HCT116 (cell line): ENCODE measurements at regions not wholly inside any gene's neighbourhood (a gene's known extent, or its start where the extent isn't known, plus 50 kb on each side); places are given as distances from the start of the nearest gene placed in this dataset.

ENCODE experiments used
- ATAC-seq: fragments of 200-7000 bp; cut with Tn5 transposase; 2 replicates; pipeline ENCODE4 v1.9.1; 2020; ENCODE audit warnings: mild to moderate bottlenecking, moderate library complexity
- BruUV-seq: library from RNA; stranded (reverse); fragments of 400-500 nt; replicated peaks from 2 replicates; lab custom pipeline; 2021; lab: Mats Ljungman, UMichigan
- CTCF ChIA-PET: fragments of 300-600 bp; sonication (Branson Sonifier 250); formaldehyde crosslinking; loops from one replicate; lab custom pipeline; 2021; ENCODE audit warnings: antibody characterized with exemption; lab: Charles Lee
- POLR2A ChIA-PET: fragments of 300-600, 350-600 bp; sonication (Branson Sonifier 250); formaldehyde crosslinking; loops from one replicate; lab custom pipeline; 2021; ENCODE audit warnings: antibody characterized with exemption; lab: Charles Lee
- RAD21 ChIA-PET, 2 experiments: fragments of 300-600 bp; sonication (Branson Sonifier 250); formaldehyde crosslinking; loops; one replicate each; lab custom pipeline; 2023; ENCODE audit warnings: low total read pairs in 2 of 2; ENCODE audit not compliant: uncharacterized antibody in 2 of 2, unreplicated experiment in 2 of 2, low non-redundant PET in 1 of 2; lab: Charles Lee
- DNase-seq: peaks from one replicate; pipeline ENCODE4 v3.0.0-alpha.2; 2010; ENCODE audit warnings: low read depth, low spot score
- H2AFZ ChIP-seq: fragments of 200-600 bp; shearing (Covaris generic), sonication (generic); 2 replicates; pipeline ENCODE4 v1.6.1; 2017; ENCODE audit warnings: low read depth, mixed run types, mixed read lengths, antibody characterized with exemption, low read length; ENCODE audit not compliant: poor library complexity, severe bottlenecking
- H3K27ac ChIP-seq: 2 replicates; pipeline ENCODE4 v1.5.1; 2012; ENCODE audit warnings: low read depth, low read length
- H3K27me3 ChIP-seq: fragments of 200-600 bp; sonication (generic); 2 replicates; pipeline ENCODE4 v1.6.1; 2016; ENCODE audit warnings: mixed run types, low read length, mixed read lengths; ENCODE audit not compliant: insufficient read depth
- H3K36me3 ChIP-seq, 2 experiments: fragments of 200-500 bp in 1 of 2; fragments of 200-600 bp in 1 of 2; sonication (Bioruptor generic) in 1 of 2; sonication (generic) in 1 of 2; 2 replicates each; pipeline versions ENCODE4 v1.5.1 to v1.6.1; 2014 to 2016; ENCODE audit warnings: low read length in 2 of 2, inconsistent platforms in 1 of 2, mixed read lengths in 1 of 2, mixed run types in 1 of 2; ENCODE audit not compliant: insufficient read depth in 2 of 2, control insufficient read depth in 1 of 2
- H3K4me1 ChIP-seq, 2 experiments: fragments of 200-600 bp in 1 of 2; sonication (generic) in 1 of 2; 2 replicates each; pipeline versions ENCODE4 v1.5.1 to v1.6.1; 2012 to 2017; ENCODE audit warnings: low read length in 2 of 2, inconsistent platforms in 1 of 2, mild to moderate bottlenecking in 1 of 2, mixed read lengths in 1 of 2, mixed run types in 1 of 2, moderate library complexity in 1 of 2; ENCODE audit not compliant: insufficient read depth in 2 of 2, control insufficient read depth in 1 of 2
- H3K4me2 ChIP-seq: fragments of 200-600 bp; sonication (generic); 2 replicates; pipeline ENCODE4 v1.6.1; 2017; ENCODE audit warnings: mixed run types, low read length, mixed read lengths
- H3K4me3 ChIP-seq, 2 experiments: fragments of 200-600 bp in 1 of 2; sonication (generic) in 1 of 2; replicated peaks in 1 of 2; 2 replicates each; pipeline ENCODE4 v1.5.1; 2011 to 2016; ENCODE audit warnings: low read length in 2 of 2, control low read depth in 1 of 2, low read depth in 1 of 2, mild to moderate bottlenecking in 1 of 2, mixed read lengths in 1 of 2, mixed run types in 1 of 2
- H3K79me2 ChIP-seq: fragments of 200-600 bp; sonication (generic); 2 replicates; pipeline ENCODE4 v1.6.1; 2017; ENCODE audit warnings: mild to moderate bottlenecking, mixed run types, low read length, moderate library complexity, mixed read lengths; ENCODE audit not compliant: insufficient read depth
- H3K9ac ChIP-seq: fragments of 200-600 bp; sonication (generic); 2 replicates; pipeline ENCODE4 v1.6.1; 2016; ENCODE audit warnings: low read length, mixed read lengths
- H3K9me2 ChIP-seq: fragments of 200-600 bp; sonication (generic), shearing (Covaris generic); 2 replicates; pipeline ENCODE4 v1.6.1; 2017; ENCODE audit warnings: mixed run types, mild to moderate bottlenecking, moderate library complexity; ENCODE audit not compliant: insufficient read depth
- H3K9me3 ChIP-seq, 2 experiments: fragments of 200-500 bp in 1 of 2; fragments of 200-600 bp in 1 of 2; sonication (Bioruptor generic) in 1 of 2; sonication (generic) in 1 of 2; 2 replicates each; pipeline ENCODE4 v1.6.1; 2014 to 2017; ENCODE audit warnings: low read length in 2 of 2, mixed read lengths in 2 of 2, inconsistent platforms in 1 of 2, low read depth in 1 of 2, mild to moderate bottlenecking in 1 of 2, mixed run types in 1 of 2, moderate library complexity in 1 of 2; ENCODE audit not compliant: control insufficient read depth in 1 of 2, insufficient read depth in 1 of 2
- H4K20me1 ChIP-seq: fragments of 200-600 bp; sonication (generic), shearing (Covaris generic); 2 replicates; pipeline ENCODE4 v1.6.1; 2017; ENCODE audit warnings: mixed run types, mild to moderate bottlenecking, moderate library complexity; ENCODE audit not compliant: insufficient read depth
- ATF3 ChIP-seq: IDR thresholded peaks from 2 replicates; pipeline ENCODE4 v1.6.1; 2012
- CBX3 ChIP-seq: IDR thresholded peaks from 2 replicates; pipeline ENCODE4 v1.6.1; 2012; ENCODE audit warnings: low read depth
- ELF1 ChIP-seq: IDR thresholded peaks from 2 replicates; pipeline ENCODE4 v1.6.1; 2012; ENCODE audit warnings: low read depth, borderline replicate concordance
- EZH2phosphoT487 ChIP-seq: fragments of 200-600 bp; IDR thresholded peaks from 2 replicates; pipeline ENCODE4 v1.6.1; 2018; ENCODE audit warnings: antibody characterized with exemption, borderline replicate concordance
- MAX ChIP-seq: IDR thresholded peaks from 2 replicates; pipeline ENCODE4 v1.6.1; 2012
- POLR2A ChIP-seq: IDR thresholded peaks from 2 replicates; pipeline ENCODE4 v1.7.0; 2011; ENCODE audit warnings: borderline replicate concordance; ENCODE audit not compliant: insufficient read depth, insufficient read length; ENCODE audit errors: extremely low read depth
- SIN3A ChIP-seq: IDR thresholded peaks from 2 replicates; pipeline ENCODE4 v1.6.1; 2012; ENCODE audit warnings: low read depth
- SRF ChIP-seq: IDR thresholded peaks from 2 replicates; pipeline ENCODE4 v1.6.1; 2012; ENCODE audit warnings: low read depth
- TCF7L2 ChIP-seq: IDR thresholded peaks from 2 replicates; pipeline ENCODE4 v1.7.0; 2011; ENCODE audit warnings: borderline replicate concordance, inconsistent platforms; ENCODE audit not compliant: insufficient read depth, insufficient read length; ENCODE audit errors: extremely low read depth
- YY1 ChIP-seq: IDR thresholded peaks from 2 replicates; pipeline ENCODE4 v1.6.1; 2011; ENCODE audit warnings: low read length, low read depth, moderate library complexity, mild to moderate bottlenecking; ENCODE audit not compliant: insufficient replicate concordance; ENCODE audit errors: extremely low read depth
- ZBTB33 ChIP-seq: IDR thresholded peaks from 2 replicates; pipeline ENCODE4 v1.6.1; 2011; ENCODE audit warnings: mild to moderate bottlenecking, low read length, moderate library complexity; ENCODE audit not compliant: insufficient replicate concordance; ENCODE audit errors: extremely low read depth
- ZFX ChIP-seq: fragments of 450-650 bp; IDR thresholded peaks from 2 replicates; pipeline ENCODE4 v1.6.1; 2017
- ZNF274 ChIP-seq: fragments of 200-500 bp; sonication (Bioruptor generic); IDR thresholded peaks from 2 replicates; pipeline ENCODE4 v1.6.1; 2014; ENCODE audit warnings: mild to moderate bottlenecking, low read depth, low read length, inconsistent platforms
- intact Hi-C: fragments of 100-400 bp; cut with micrococcal nuclease; formaldehyde crosslinking; loops from 2 replicates; pipeline ENCODE4 v1.10.0; 2022
- TF ChIP-seq, protein P1 (sequence below), 3 experiments: fragments of 200-600 bp in 1 of 3; sonication (generic) in 1 of 3; IDR thresholded peaks in 2 of 3; conservative IDR thresholded peaks in 1 of 3; 2 replicates each; pipeline ENCODE4 v1.5.1; 2012 to 2017; ENCODE audit warnings: low read depth in 2 of 3, low read length in 2 of 3, antibody characterized with exemption in 1 of 3, borderline replicate concordance in 1 of 3, control low read depth in 1 of 3, mild to moderate bottlenecking in 1 of 3, mixed read lengths in 1 of 3, mixed run types in 1 of 3, moderate library complexity in 1 of 3; ENCODE audit not compliant: insufficient read depth in 1 of 3
- TF ChIP-seq, protein P2 (sequence below): IDR thresholded peaks from 2 replicates; pipeline ENCODE4 v1.6.1; 2012; ENCODE audit warnings: low read depth

GRCh38 chr4:60034361-60034760 is 1165.8 kb upstream of the ADGRL3 start:
- Histone ChIP-seq H3K79me2 (no peaks in the 10 kb centered on the region), H2AFZ (no peak overlapping the region)
- POLR2A ChIA-PET: no interaction called here
- no peak for DNase-seq
- TF ChIP-seq ATF3: no peak
- TF ChIP-seq, protein P1, sequence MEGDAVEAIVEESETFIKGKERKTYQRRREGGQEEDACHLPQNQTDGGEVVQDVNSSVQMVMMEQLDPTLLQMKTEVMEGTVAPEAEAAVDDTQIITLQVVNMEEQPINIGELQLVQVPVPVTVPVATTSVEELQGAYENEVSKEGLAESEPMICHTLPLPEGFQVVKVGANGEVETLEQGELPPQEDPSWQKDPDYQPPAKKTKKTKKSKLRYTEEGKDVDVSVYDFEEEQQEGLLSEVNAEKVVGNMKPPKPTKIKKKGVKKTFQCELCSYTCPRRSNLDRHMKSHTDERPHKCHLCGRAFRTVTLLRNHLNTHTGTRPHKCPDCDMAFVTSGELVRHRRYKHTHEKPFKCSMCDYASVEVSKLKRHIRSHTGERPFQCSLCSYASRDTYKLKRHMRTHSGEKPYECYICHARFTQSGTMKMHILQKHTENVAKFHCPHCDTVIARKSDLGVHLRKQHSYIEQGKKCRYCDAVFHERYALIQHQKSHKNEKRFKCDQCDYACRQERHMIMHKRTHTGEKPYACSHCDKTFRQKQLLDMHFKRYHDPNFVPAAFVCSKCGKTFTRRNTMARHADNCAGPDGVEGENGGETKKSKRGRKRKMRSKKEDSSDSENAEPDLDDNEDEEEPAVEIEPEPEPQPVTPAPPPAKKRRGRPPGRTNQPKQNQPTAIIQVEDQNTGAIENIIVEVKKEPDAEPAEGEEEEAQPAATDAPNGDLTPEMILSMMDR (IDR thresholded peaks at IDR 0.05 in 2 of 3, conservative IDR thresholded peaks at IDR 0.05 in 1 of 3; ENCODE audit: borderline replicate concordance in 1 of 3, insufficient read depth in 1 of 3, low read depth in 2 of 3, low read length in 2 of 3): no peak
- no peak for TF ChIP-seq ELF1
- TF ChIP-seq ZNF274: no peak
- no peak for TF ChIP-seq ZFX
- TF ChIP-seq SRF: no peak
- no peak for TF ChIP-seq MAX
- TF ChIP-seq, protein P2, sequence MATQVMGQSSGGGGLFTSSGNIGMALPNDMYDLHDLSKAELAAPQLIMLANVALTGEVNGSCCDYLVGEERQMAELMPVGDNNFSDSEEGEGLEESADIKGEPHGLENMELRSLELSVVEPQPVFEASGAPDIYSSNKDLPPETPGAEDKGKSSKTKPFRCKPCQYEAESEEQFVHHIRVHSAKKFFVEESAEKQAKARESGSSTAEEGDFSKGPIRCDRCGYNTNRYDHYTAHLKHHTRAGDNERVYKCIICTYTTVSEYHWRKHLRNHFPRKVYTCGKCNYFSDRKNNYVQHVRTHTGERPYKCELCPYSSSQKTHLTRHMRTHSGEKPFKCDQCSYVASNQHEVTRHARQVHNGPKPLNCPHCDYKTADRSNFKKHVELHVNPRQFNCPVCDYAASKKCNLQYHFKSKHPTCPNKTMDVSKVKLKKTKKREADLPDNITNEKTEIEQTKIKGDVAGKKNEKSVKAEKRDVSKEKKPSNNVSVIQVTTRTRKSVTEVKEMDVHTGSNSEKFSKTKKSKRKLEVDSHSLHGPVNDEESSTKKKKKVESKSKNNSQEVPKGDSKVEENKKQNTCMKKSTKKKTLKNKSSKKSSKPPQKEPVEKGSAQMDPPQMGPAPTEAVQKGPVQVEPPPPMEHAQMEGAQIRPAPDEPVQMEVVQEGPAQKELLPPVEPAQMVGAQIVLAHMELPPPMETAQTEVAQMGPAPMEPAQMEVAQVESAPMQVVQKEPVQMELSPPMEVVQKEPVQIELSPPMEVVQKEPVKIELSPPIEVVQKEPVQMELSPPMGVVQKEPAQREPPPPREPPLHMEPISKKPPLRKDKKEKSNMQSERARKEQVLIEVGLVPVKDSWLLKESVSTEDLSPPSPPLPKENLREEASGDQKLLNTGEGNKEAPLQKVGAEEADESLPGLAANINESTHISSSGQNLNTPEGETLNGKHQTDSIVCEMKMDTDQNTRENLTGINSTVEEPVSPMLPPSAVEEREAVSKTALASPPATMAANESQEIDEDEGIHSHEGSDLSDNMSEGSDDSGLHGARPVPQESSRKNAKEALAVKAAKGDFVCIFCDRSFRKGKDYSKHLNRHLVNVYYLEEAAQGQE: no peak
- TF ChIP-seq POLR2A: no peak
- no peak for TF ChIP-seq ZBTB33
- TF ChIP-seq EZH2phosphoT487: no peak
- TF ChIP-seq CBX3: no peak
- no peak for TF ChIP-seq SIN3A
- no peak for TF ChIP-seq TCF7L2
- TF ChIP-seq YY1: no peak
- TF ChIP-seq, all 23 proteins: peak for 0
- Histone ChIP-seq H3K36me3 (no peaks in the 10 kb centered on the region), H3K27me3 (no peaks in the 10 kb centered on the region), H4K20me1 (no peaks in the 10 kb centered on the region), H3K9me3 (peaks cover 10 to 11% of the 10 kb centered on the region in 2 experiments; a peak in 2 of 4 replicates), H3K27ac (no peak overlapping the region), H3K9me2 (no peaks in the 10 kb centered on the region), H3K4me3 (no peak overlapping the region), H3K4me1 (no peaks in the 10 kb centered on the region), H3K9ac (no peak overlapping the region), H3K4me2 (no peak overlapping the region)
- RAD21 ChIA-PET: no interaction called here
- BruUV-seq: no TSS peak
- intact Hi-C loops: no loop called here
- CTCF ChIA-PET: no interaction called here
- ATAC-seq: no peak
